HCT116 (cell line): ENCODE measurements at regions not wholly inside any gene's neighbourhood (a gene's known extent, or its start where the extent isn't known, plus 50 kb on each side); places are given as distances from the start of the nearest gene placed in this dataset.
A peak's percentile ranks its signal among the peaks of the same experiment; 100 is the strongest.

Experiments
- ATAC-seq: fragments of 200-7000 bp; cut with Tn5 transposase; 2 replicates; pipeline ENCODE4 v1.9.1; 2020; ENCODE audit warnings: mild to moderate bottlenecking, moderate library complexity
- BruUV-seq: library from RNA; stranded (reverse); fragments of 400-500 nt; replicated peaks from 2 replicates; lab custom pipeline; 2021; lab: Mats Ljungman, UMichigan
- CTCF ChIA-PET: fragments of 300-600 bp; sonication (Branson Sonifier 250); formaldehyde crosslinking; loops from one replicate; lab custom pipeline; 2021; ENCODE audit warnings: antibody characterized with exemption; lab: Charles Lee
- POLR2A ChIA-PET: fragments of 300-600, 350-600 bp; sonication (Branson Sonifier 250); formaldehyde crosslinking; loops from one replicate; lab custom pipeline; 2021; ENCODE audit warnings: antibody characterized with exemption; lab: Charles Lee
- RAD21 ChIA-PET, 2 experiments: fragments of 300-600 bp; sonication (Branson Sonifier 250); formaldehyde crosslinking; loops; one replicate each; lab custom pipeline; 2023; ENCODE audit warnings: low total read pairs in 2 of 2; ENCODE audit not compliant: uncharacterized antibody in 2 of 2, unreplicated experiment in 2 of 2, low non-redundant PET in 1 of 2; lab: Charles Lee
- DNase-seq: peaks from one replicate; pipeline ENCODE4 v3.0.0-alpha.2; 2010; ENCODE audit warnings: low read depth, low spot score
- H2AFZ ChIP-seq: fragments of 200-600 bp; shearing (Covaris generic), sonication (generic); 2 replicates; pipeline ENCODE4 v1.6.1; 2017; ENCODE audit warnings: low read depth, mixed run types, mixed read lengths, antibody characterized with exemption, low read length; ENCODE audit not compliant: poor library complexity, severe bottlenecking
- H3K27ac ChIP-seq: 2 replicates; pipeline ENCODE4 v1.5.1; 2012; ENCODE audit warnings: low read depth, low read length
- H3K27me3 ChIP-seq: fragments of 200-600 bp; sonication (generic); 2 replicates; pipeline ENCODE4 v1.6.1; 2016; ENCODE audit warnings: mixed run types, low read length, mixed read lengths; ENCODE audit not compliant: insufficient read depth
- H3K36me3 ChIP-seq, 2 experiments: fragments of 200-500 bp in 1 of 2; fragments of 200-600 bp in 1 of 2; sonication (Bioruptor generic) in 1 of 2; sonication (generic) in 1 of 2; 2 replicates each; pipeline versions ENCODE4 v1.5.1 to v1.6.1; 2014 to 2016; ENCODE audit warnings: low read length in 2 of 2, inconsistent platforms in 1 of 2, mixed read lengths in 1 of 2, mixed run types in 1 of 2; ENCODE audit not compliant: insufficient read depth in 2 of 2, control insufficient read depth in 1 of 2
- H3K4me1 ChIP-seq, 2 experiments: fragments of 200-600 bp in 1 of 2; sonication (generic) in 1 of 2; 2 replicates each; pipeline versions ENCODE4 v1.5.1 to v1.6.1; 2012 to 2017; ENCODE audit warnings: low read length in 2 of 2, inconsistent platforms in 1 of 2, mild to moderate bottlenecking in 1 of 2, mixed read lengths in 1 of 2, mixed run types in 1 of 2, moderate library complexity in 1 of 2; ENCODE audit not compliant: insufficient read depth in 2 of 2, control insufficient read depth in 1 of 2
- H3K4me2 ChIP-seq: fragments of 200-600 bp; sonication (generic); 2 replicates; pipeline ENCODE4 v1.6.1; 2017; ENCODE audit warnings: mixed run types, low read length, mixed read lengths
- H3K4me3 ChIP-seq, 2 experiments: fragments of 200-600 bp in 1 of 2; sonication (generic) in 1 of 2; replicated peaks in 1 of 2; 2 replicates each; pipeline ENCODE4 v1.5.1; 2011 to 2016; ENCODE audit warnings: low read length in 2 of 2, control low read depth in 1 of 2, low read depth in 1 of 2, mild to moderate bottlenecking in 1 of 2, mixed read lengths in 1 of 2, mixed run types in 1 of 2
- H3K79me2 ChIP-seq: fragments of 200-600 bp; sonication (generic); 2 replicates; pipeline ENCODE4 v1.6.1; 2017; ENCODE audit warnings: mild to moderate bottlenecking, mixed run types, low read length, moderate library complexity, mixed read lengths; ENCODE audit not compliant: insufficient read depth
- H3K9ac ChIP-seq: fragments of 200-600 bp; sonication (generic); 2 replicates; pipeline ENCODE4 v1.6.1; 2016; ENCODE audit warnings: low read length, mixed read lengths
- H3K9me2 ChIP-seq: fragments of 200-600 bp; sonication (generic), shearing (Covaris generic); 2 replicates; pipeline ENCODE4 v1.6.1; 2017; ENCODE audit warnings: mixed run types, mild to moderate bottlenecking, moderate library complexity; ENCODE audit not compliant: insufficient read depth
- H3K9me3 ChIP-seq, 2 experiments: fragments of 200-500 bp in 1 of 2; fragments of 200-600 bp in 1 of 2; sonication (Bioruptor generic) in 1 of 2; sonication (generic) in 1 of 2; 2 replicates each; pipeline ENCODE4 v1.6.1; 2014 to 2017; ENCODE audit warnings: low read length in 2 of 2, mixed read lengths in 2 of 2, inconsistent platforms in 1 of 2, low read depth in 1 of 2, mild to moderate bottlenecking in 1 of 2, mixed run types in 1 of 2, moderate library complexity in 1 of 2; ENCODE audit not compliant: control insufficient read depth in 1 of 2, insufficient read depth in 1 of 2
- H4K20me1 ChIP-seq: fragments of 200-600 bp; sonication (generic), shearing (Covaris generic); 2 replicates; pipeline ENCODE4 v1.6.1; 2017; ENCODE audit warnings: mixed run types, mild to moderate bottlenecking, moderate library complexity; ENCODE audit not compliant: insufficient read depth
- CBX3 ChIP-seq: IDR thresholded peaks from 2 replicates; pipeline ENCODE4 v1.6.1; 2012; ENCODE audit warnings: low read depth
- CEBPB ChIP-seq: IDR thresholded peaks from 2 replicates; pipeline ENCODE4 v1.6.1; 2012; ENCODE audit warnings: low read depth
- ELF1 ChIP-seq: IDR thresholded peaks from 2 replicates; pipeline ENCODE4 v1.6.1; 2012; ENCODE audit warnings: low read depth, borderline replicate concordance
- EZH2 ChIP-seq: fragments of 200-600 bp; sonication (generic); IDR thresholded peaks from 2 replicates; pipeline ENCODE4 v1.6.1; 2017; ENCODE audit warnings: antibody characterized with exemption, mixed run types
- EZH2phosphoT487 ChIP-seq: fragments of 200-600 bp; IDR thresholded peaks from 2 replicates; pipeline ENCODE4 v1.6.1; 2018; ENCODE audit warnings: antibody characterized with exemption, borderline replicate concordance
- POLR2A ChIP-seq: IDR thresholded peaks from 2 replicates; pipeline ENCODE4 v1.7.0; 2011; ENCODE audit warnings: borderline replicate concordance; ENCODE audit not compliant: insufficient read depth, insufficient read length; ENCODE audit errors: extremely low read depth
- RAD21 ChIP-seq: IDR thresholded peaks from 2 replicates; pipeline ENCODE4 v1.6.1; 2012; ENCODE audit warnings: low read depth, mild to moderate bottlenecking
- SIN3A ChIP-seq: IDR thresholded peaks from 2 replicates; pipeline ENCODE4 v1.6.1; 2012; ENCODE audit warnings: low read depth
- TCF7L2 ChIP-seq: IDR thresholded peaks from 2 replicates; pipeline ENCODE4 v1.7.0; 2011; ENCODE audit warnings: borderline replicate concordance, inconsistent platforms; ENCODE audit not compliant: insufficient read depth, insufficient read length; ENCODE audit errors: extremely low read depth
- YY1 ChIP-seq: IDR thresholded peaks from 2 replicates; pipeline ENCODE4 v1.6.1; 2011; ENCODE audit warnings: low read length, low read depth, moderate library complexity, mild to moderate bottlenecking; ENCODE audit not compliant: insufficient replicate concordance; ENCODE audit errors: extremely low read depth
- intact Hi-C: fragments of 100-400 bp; cut with micrococcal nuclease; formaldehyde crosslinking; loops from 2 replicates; pipeline ENCODE4 v1.10.0; 2022
- TF ChIP-seq, protein P1 (sequence below), 3 experiments: fragments of 200-600 bp in 1 of 3; sonication (generic) in 1 of 3; IDR thresholded peaks in 2 of 3; conservative IDR thresholded peaks in 1 of 3; 2 replicates each; pipeline ENCODE4 v1.5.1; 2012 to 2017; ENCODE audit warnings: low read depth in 2 of 3, low read length in 2 of 3, antibody characterized with exemption in 1 of 3, borderline replicate concordance in 1 of 3, control low read depth in 1 of 3, mild to moderate bottlenecking in 1 of 3, mixed read lengths in 1 of 3, mixed run types in 1 of 3, moderate library complexity in 1 of 3; ENCODE audit not compliant: insufficient read depth in 1 of 3
- TF ChIP-seq, protein P2 (sequence below): IDR thresholded peaks from 2 replicates; pipeline ENCODE4 v1.6.1; 2012

DNA sequence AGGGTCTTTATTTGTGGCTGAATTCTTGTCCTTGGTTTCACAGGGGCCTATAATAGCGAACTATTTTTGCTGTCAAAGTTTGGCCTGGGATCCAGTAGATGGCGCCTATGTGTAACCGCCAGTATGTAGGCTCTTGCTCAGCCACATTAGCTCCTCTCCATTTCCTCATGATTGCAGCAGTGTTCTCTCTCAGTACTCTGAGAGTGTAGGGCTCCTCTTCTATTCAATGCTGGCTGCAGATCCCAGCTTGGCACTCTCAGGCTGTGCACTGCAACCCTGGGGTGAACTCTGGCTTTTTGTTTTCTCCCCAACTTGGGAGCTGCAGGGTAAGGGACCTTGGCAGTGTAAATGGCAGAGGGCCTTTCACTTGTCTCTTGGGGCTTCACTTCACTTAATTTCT, 344.6 kb upstream of the CHAC2 start:
- Histone ChIP-seq H3K36me3 (no peaks in the 10 kb centered on the region), H3K9me3 (no peaks in the 10 kb centered on the region), H3K27ac (no peak overlapping the region), H3K27me3 (no peaks in the 10 kb centered on the region), H3K79me2 (no peaks in the 10 kb centered on the region), H3K9me2 (no peaks in the 10 kb centered on the region), H2AFZ (peak overlapping the region; percentile 50), H4K20me1 (no peaks in the 10 kb centered on the region), H3K4me1 (peaks cover 0 to 4% of the 10 kb centered on the region in 2 experiments; a peak in 1 of 4 replicates), H3K4me2 (no peak overlapping the region), H3K9ac (no peak overlapping the region), H3K4me3 (no peak overlapping the region)
- ATAC-seq (peak; percentile 98), DNase-seq (peak; percentile 44)
- no TSS peak for BruUV-seq
- TF ChIP-seq TCF7L2 (no peak), YY1 (no peak), RAD21 (peak; percentile 86), CEBPB (no peak), POLR2A (no peak)
- TF ChIP-seq, protein P1, sequence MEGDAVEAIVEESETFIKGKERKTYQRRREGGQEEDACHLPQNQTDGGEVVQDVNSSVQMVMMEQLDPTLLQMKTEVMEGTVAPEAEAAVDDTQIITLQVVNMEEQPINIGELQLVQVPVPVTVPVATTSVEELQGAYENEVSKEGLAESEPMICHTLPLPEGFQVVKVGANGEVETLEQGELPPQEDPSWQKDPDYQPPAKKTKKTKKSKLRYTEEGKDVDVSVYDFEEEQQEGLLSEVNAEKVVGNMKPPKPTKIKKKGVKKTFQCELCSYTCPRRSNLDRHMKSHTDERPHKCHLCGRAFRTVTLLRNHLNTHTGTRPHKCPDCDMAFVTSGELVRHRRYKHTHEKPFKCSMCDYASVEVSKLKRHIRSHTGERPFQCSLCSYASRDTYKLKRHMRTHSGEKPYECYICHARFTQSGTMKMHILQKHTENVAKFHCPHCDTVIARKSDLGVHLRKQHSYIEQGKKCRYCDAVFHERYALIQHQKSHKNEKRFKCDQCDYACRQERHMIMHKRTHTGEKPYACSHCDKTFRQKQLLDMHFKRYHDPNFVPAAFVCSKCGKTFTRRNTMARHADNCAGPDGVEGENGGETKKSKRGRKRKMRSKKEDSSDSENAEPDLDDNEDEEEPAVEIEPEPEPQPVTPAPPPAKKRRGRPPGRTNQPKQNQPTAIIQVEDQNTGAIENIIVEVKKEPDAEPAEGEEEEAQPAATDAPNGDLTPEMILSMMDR (IDR thresholded peaks at IDR 0.05 in 2 of 3, conservative IDR thresholded peaks at IDR 0.05 in 1 of 3; ENCODE audit: borderline replicate concordance in 1 of 3, insufficient read depth in 1 of 3, low read depth in 2 of 3, low read length in 2 of 3) = peak; percentile 71 to 76 (median 73)
- CTCF ChIA-PET = interaction anchor here (0.6 to 1.9 kb wide), 10 partner anchors 15 to 1281 kb away, joined by 3 to 7 read pairs (median 4); no protein-coding TSS in a partner anchor
- RAD21 ChIA-PET = interaction anchor here in 1 of 2 experiments (0.6 kb wide), 1 partner anchor 449 kb away, joined by 4 read pairs; no protein-coding TSS in a partner anchor
- intact Hi-C loops = loop anchor here (10.0 kb wide), 1 partner anchor 292 kb away; no protein-coding TSS in a partner anchor
- POLR2A ChIA-PET = no interaction called here

DNA sequence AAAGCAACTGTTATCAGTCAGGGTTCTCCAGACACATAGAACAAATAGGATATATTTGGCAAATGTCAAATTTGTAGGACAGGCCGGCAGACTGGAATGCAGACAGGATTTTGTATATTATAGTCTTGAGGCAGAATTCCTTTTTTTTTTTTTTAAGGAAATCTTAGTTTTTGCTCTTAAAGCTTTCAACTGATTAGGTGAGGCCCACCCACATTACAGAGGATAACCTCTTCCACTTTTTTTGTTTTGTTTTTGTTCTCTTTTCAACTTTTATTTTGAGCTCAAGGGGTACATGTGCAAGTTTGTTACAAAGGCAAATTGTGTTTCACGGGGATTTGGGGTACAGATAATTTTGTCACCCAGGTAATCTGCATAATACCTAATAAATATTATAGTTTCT, 350.2 kb upstream of the CHAC2 start:
- POLR2A ChIA-PET = interaction anchor here (0.5 kb wide), 1 partner anchor 655 kb away, joined by 3 read pairs; no protein-coding TSS in a partner anchor

More for the DNA sequence above, 350.2 kb upstream of the CHAC2 start:
- no peak for TF ChIP-seq ELF1
- TF ChIP-seq, protein P2, sequence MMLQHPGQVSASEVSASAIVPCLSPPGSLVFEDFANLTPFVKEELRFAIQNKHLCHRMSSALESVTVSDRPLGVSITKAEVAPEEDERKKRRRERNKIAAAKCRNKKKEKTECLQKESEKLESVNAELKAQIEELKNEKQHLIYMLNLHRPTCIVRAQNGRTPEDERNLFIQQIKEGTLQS = no peak
- no peak for TF ChIP-seq SIN3A
- TF ChIP-seq YY1 = no peak
- TF ChIP-seq EZH2 = no peak
- no peak for TF ChIP-seq CBX3
- TF ChIP-seq EZH2phosphoT487 = no peak
- Histone ChIP-seq H3K4me3 (no peak overlapping the region), H3K27me3 (no peaks in the 10 kb centered on the region), H4K20me1 (no peaks in the 10 kb centered on the region), H3K4me1 (no peaks in the 10 kb centered on the region), H3K79me2 (no peaks in the 10 kb centered on the region), H2AFZ (no peak overlapping the region), H3K27ac (no peak overlapping the region), H3K9me3 (no peaks in the 10 kb centered on the region), H3K4me2 (no peak overlapping the region), H3K9me2 (no peaks in the 10 kb centered on the region; the same call in 1 of the 2 replicates), H3K9ac (no peak overlapping the region), H3K36me3 (no peaks in the 10 kb centered on the region)
- BruUV-seq = no TSS peak
- no peak for DNase-seq
- intact Hi-C loops = no loop called here
- ATAC-seq = no peak
- RAD21 ChIA-PET = no interaction called here
- CTCF ChIA-PET = no interaction called here
